T-helper 1 cell treated with Interleukin-12 subunit alpha and Interleukin-12 subunit beta and Interleukin-4 antibody, amounts not matched to agents 30 μg/mL and 1 μg/mL, for 36 hours (primary cell): ENCODE measurements at regions not wholly inside any gene's neighbourhood (a gene's known extent, or its start where the extent isn't known, plus 50 kb on each side); places are given as distances from the start of the nearest gene placed in this dataset.
A peak's percentile ranks its signal among the peaks of the same experiment; 100 is the strongest.
"Not testable (repeated sequence)": the region's sequence is repeated elsewhere in the genome, so short reads cannot be mapped to it uniquely, and the experiment has no call there.

Experiments
- H3K27ac Mint-ChIP-seq: one replicate; pipeline ENCODE4 v1.8.0; 2021; ENCODE audit warnings: mild to moderate bottlenecking, mixed read lengths
- H3K27me3 Mint-ChIP-seq: one replicate; pipeline ENCODE4 v1.8.0; 2021; ENCODE audit warnings: low read depth, mixed read lengths
- H3K36me3 Mint-ChIP-seq: one replicate; pipeline ENCODE4 v1.8.0; 2021; ENCODE audit warnings: low read depth, mixed read lengths
- H3K4me1 Mint-ChIP-seq: one replicate; pipeline ENCODE4 v1.8.0; 2021; ENCODE audit warnings: low read depth, mixed read lengths
- H3K4me3 Mint-ChIP-seq: one replicate; pipeline ENCODE4 v1.8.0; 2021; ENCODE audit warnings: mild to moderate bottlenecking, moderate library complexity, mixed read lengths
- H3K9me3 Mint-ChIP-seq: one replicate; pipeline ENCODE4 v1.8.0; 2021; ENCODE audit warnings: mixed read lengths

DNA sequence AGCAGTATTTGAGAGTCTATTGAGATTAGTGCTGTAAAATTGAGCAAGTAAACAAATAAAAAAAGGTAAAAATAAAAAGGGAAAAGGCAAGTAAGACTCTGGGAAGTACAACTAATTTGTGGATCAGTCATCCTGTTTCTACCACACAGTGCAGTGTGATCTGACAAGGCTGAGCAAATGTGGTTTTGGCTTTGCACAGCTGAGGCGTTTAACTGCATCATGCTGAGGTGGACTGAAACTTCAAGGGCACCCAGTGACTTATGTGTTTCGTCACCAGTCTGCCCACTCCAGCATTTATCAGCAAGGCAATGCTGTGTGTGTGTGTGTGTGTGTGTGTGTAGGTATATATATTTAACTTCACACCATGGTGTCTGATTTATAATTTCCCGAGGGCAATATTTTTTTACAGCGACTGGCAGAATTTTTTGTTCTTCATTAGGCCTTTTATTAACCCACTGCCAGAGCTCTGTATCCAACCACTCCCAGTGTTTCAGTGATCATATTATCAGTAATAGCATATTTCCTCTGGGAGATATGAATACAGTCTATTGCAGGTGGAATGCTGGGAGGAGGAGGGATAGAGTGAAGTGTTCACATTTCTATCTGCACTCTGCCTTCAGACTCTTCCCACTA lies 131.5 kb upstream of the SATB1 start:
- Mint-ChIP-seq H3K27me3 (no peaks in the 10 kb centered on the region), H3K4me1 (peaks cover 50% of the 10 kb centered on the region), H3K4me3 (peak overlapping the region; percentile 3), H3K9me3 (peaks cover 13% of the 10 kb centered on the region), H3K36me3 (peaks cover 29% of the 10 kb centered on the region), H3K27ac (peak overlapping the region; percentile 77)

DNA sequence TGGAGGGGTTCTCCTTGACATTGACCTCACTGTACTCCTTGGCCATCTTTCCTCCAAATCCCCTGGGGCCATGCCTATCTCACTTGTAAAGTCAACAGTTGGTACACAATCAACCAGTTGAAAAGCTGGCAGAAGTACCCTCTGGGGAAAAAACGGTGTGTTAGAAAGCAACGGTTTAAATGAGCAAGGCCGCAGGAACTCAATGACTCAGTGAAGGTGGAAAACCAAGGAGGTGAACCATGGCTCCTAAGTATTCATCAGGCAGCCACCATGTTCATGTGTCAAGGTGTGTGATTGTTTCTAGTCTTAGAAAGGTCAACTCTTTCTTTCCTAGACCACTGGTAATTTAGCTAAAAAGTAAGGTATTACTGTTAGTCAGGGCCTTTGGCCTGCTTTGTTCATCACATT lies 130.9 kb upstream of the SATB1 start:
- H3K27ac Mint-ChIP-seq = peak overlapping the region; percentile 77
- peaks cover 50% of the 10 kb centered on the region for H3K4me1 Mint-ChIP-seq
- H3K27me3 Mint-ChIP-seq = no peaks in the 10 kb centered on the region
- no peak overlapping the region for H3K4me3 Mint-ChIP-seq
- H3K9me3 Mint-ChIP-seq = peaks cover 13% of the 10 kb centered on the region
- peaks cover 29% of the 10 kb centered on the region for H3K36me3 Mint-ChIP-seq

DNA sequence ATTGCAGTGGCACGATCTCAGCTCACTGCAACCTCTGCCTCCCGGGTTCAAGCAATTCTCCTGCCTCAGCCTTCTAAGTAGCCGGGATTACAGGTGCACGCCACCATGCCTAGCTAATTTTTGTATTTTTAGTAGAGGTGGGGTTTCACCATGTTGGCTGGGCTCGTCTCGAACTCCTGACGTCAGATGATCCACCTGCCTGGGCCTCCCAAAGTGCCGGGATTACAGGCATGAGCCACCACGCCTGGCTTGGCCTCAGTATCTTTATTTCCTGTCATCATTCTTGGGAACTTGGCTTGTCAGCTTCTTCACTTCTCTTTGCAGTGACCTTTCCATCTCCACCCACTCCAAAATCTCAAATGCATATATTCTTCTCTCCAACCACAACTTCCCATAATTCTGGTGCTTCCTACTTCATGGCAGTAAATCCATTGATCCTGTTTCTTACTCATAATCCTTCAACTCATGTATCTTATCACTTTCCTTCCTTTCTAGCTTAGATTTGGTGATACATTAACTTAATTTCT lies 127.5 kb upstream of the SATB1 start:
- peaks cover 19% of the 10 kb centered on the region for H3K4me1 Mint-ChIP-seq
- peaks cover 13% of the 10 kb centered on the region for H3K9me3 Mint-ChIP-seq
- not testable (repeated sequence) for H3K4me3 Mint-ChIP-seq, H3K27me3 Mint-ChIP-seq, H3K27ac Mint-ChIP-seq
- H3K36me3 Mint-ChIP-seq = peaks cover 13% of the 10 kb centered on the region

GRCh38 chr3:18546632-18547031 lies 121.5 kb upstream of the SATB1 start:
- H3K27ac Mint-ChIP-seq = no peak overlapping the region
- H3K36me3 Mint-ChIP-seq = peaks cover 18% of the 10 kb centered on the region
- no peaks in the 10 kb centered on the region for H3K27me3 Mint-ChIP-seq
- H3K4me1 Mint-ChIP-seq = peaks cover 2% of the 10 kb centered on the region
- H3K9me3 Mint-ChIP-seq = peaks cover 30% of the 10 kb centered on the region
- no peak overlapping the region for H3K4me3 Mint-ChIP-seq

DNA sequence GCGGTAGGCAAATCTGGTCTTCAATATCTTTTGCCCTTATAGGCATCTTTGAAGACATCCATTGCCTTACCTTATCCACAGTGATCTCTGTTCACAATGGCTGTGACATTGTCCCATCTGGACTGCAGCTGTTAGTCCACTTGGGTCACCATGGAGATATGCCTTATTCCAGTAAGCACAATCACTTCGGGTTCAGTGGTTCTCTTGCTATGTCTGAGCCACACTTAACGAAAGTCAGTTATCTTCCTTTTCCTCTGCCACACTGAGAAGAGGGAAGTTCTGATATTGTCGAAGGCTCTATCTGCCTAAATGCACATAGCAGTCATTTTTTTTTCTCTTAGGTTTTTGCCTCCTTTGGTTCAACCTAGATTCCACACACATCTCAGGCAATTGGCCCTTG lies 119.0 kb upstream of the SATB1 start:
- H3K36me3 Mint-ChIP-seq = peaks cover 21% of the 10 kb centered on the region
- H3K4me3 Mint-ChIP-seq = no peak overlapping the region
- H3K27ac Mint-ChIP-seq = no peak overlapping the region
- no peaks in the 10 kb centered on the region for H3K27me3 Mint-ChIP-seq
- H3K9me3 Mint-ChIP-seq = peaks cover 31% of the 10 kb centered on the region
- peaks cover 2% of the 10 kb centered on the region for H3K4me1 Mint-ChIP-seq

- Mint-ChIP-seq H3K27ac (no peak overlapping the region), H3K4me3 (no peak overlapping the region)
Measured at GRCh38 chr3:18538463-18539230, 113.5 kb upstream of the SATB1 start.

DNA sequence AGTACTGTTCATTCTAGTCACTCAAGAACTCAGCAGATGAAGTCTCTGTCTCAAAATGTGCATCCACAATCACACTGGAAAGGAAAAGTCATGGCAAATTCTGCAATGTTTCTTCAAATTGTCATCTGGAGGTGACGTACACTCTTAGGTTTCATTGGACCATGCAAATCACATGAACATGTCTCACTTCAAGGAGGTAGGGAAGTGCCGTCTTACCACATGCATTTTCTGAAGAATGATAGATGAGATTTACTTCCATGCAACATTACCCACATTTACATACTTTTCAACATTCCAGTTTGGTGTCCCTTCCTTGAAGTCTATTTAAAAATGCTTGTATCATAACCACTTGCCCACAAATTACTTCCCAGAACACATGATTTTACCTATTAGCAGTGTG lies 107.9 kb upstream of the SATB1 start:
- no peak overlapping the region for H3K4me3 Mint-ChIP-seq
- H3K36me3 Mint-ChIP-seq = peaks cover 33% of the 10 kb centered on the region
- H3K9me3 Mint-ChIP-seq = no peaks in the 10 kb centered on the region
- H3K27me3 Mint-ChIP-seq = no peaks in the 10 kb centered on the region
- no peak overlapping the region for H3K27ac Mint-ChIP-seq
- H3K4me1 Mint-ChIP-seq = peaks cover 14% of the 10 kb centered on the region

More at GRCh38 chr3:18538463-18539230, 113.5 kb upstream of the SATB1 start:
- Mint-ChIP-seq H3K4me1 (no peaks in the 10 kb centered on the region), H3K9me3 (peaks cover 15% of the 10 kb centered on the region), H3K36me3 (peaks cover 14% of the 10 kb centered on the region), H3K27me3 (no peaks in the 10 kb centered on the region)

DNA sequence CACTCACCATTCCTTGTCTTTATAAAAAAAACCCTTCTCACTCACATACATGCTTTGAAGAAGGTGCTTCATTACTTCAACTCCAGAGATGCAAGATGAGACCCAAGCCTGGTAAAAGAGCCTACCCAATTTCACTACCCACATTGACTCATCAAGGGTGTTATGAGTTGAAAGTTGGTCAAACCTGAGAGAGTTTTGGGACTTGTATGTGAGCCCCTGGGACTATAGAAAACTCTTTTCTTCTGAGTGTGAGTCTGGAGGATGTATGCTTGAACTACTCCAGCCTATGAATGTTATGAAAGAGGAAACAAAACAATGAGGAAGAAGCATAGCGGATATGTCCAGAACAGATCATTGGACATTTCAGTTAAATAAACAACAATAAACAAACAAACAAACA lies 106.5 kb upstream of the SATB1 start:
- Mint-ChIP-seq H3K36me3 (peaks cover 38% of the 10 kb centered on the region), H3K27me3 (no peaks in the 10 kb centered on the region)

DNA sequence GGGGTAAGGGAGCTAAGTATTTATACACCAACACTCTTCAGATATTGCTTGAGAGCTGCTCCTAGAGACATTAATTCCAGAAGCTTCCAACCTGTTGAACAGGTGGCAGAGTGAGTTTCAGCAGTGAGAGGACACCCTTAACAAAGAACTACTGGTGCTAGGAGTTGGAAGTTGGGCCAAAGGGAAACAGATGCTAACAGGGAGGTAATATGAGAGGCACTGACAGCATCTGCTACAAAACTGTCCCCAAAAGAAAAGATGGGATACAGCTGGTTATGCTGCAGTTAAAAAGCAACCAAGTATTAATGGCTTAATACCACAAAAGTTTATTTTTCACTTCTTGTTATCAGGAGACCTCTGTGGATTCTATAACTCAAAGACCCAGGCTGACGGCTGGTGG lies 104.5 kb upstream of the SATB1 start:
- peaks cover 21% of the 10 kb centered on the region for H3K4me1 Mint-ChIP-seq
- H3K9me3 Mint-ChIP-seq = peaks cover 27% of the 10 kb centered on the region
- H3K27ac Mint-ChIP-seq = no peak overlapping the region
- peaks cover 57% of the 10 kb centered on the region for H3K36me3 Mint-ChIP-seq
- H3K27me3 Mint-ChIP-seq = no peaks in the 10 kb centered on the region
- no peak overlapping the region for H3K4me3 Mint-ChIP-seq

More for the DNA sequence above, 106.5 kb upstream of the SATB1 start:
- H3K4me3 Mint-ChIP-seq = no peak overlapping the region
- peaks cover 19% of the 10 kb centered on the region for H3K4me1 Mint-ChIP-seq
- H3K27ac Mint-ChIP-seq = no peak overlapping the region
- peaks cover 7% of the 10 kb centered on the region for H3K9me3 Mint-ChIP-seq

DNA sequence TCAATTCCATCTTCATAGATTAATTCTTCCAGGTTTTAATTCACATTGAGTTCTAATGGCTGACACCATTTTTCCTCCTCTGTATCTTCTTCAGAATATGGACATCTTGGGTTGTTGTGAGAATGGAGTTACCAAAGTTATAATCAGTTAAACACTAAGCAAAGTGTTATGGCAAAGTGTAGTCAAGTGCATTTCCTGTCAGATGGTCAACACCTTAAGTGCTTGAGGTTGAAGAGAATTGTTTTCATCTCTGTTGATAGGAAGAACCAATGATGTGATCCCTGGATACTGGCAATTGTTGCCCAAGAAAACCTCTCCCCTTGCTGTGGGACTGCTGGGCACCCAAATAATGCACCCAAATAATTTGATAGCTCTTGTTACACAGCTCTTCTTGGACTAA lies 102.6 kb upstream of the SATB1 start:
- Mint-ChIP-seq H3K4me3 (no peak overlapping the region), H3K4me1 (peaks cover 16% of the 10 kb centered on the region), H3K36me3 (peaks cover 70% of the 10 kb centered on the region), H3K27me3 (no peaks in the 10 kb centered on the region), H3K9me3 (peaks cover 41% of the 10 kb centered on the region), H3K27ac (peak overlapping the region; percentile 68)

- Mint-ChIP-seq H3K9me3 (peaks cover 41% of the 10 kb centered on the region), H3K4me1 (peaks cover 13% of the 10 kb centered on the region), H3K27me3 (no peaks in the 10 kb centered on the region), H3K36me3 (peaks cover 69% of the 10 kb centered on the region), H3K27ac (no peak overlapping the region), H3K4me3 (no peak overlapping the region)
Measured at GRCh38 chr3:18526667-18527066, 101.5 kb upstream of the SATB1 start.

GRCh38 chr3:18516170-18516569 lies 91.0 kb upstream of the SATB1 start:
- not testable (repeated sequence) for H3K27me3 Mint-ChIP-seq, H3K4me3 Mint-ChIP-seq, H3K27ac Mint-ChIP-seq
- Mint-ChIP-seq H3K4me1 (peaks cover 16% of the 10 kb centered on the region), H3K36me3 (peaks cover 24% of the 10 kb centered on the region), H3K9me3 (peaks cover 15% of the 10 kb centered on the region)

DNA sequence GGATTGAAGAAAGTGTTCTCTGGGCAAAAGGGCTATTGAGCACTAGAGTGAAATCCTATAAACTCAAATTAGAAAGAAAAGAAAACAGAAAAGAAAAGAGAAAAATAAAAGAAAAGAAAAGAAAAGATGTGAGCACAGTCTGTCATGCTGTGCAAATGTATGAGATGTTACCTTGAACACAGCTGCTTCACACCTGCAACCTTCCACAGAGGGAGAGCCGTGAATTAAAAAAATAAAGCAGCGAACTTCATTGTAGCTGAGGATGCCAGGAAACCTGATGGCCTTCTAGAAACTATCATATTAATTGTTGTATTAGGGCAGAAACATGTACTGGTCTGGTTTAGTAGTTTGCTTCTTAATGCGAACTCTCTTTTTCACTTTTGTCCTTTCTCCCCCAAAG lies 88.0 kb upstream of the SATB1 start:
- Mint-ChIP-seq H3K36me3 (peaks cover 36% of the 10 kb centered on the region), H3K4me1 (peaks cover 21% of the 10 kb centered on the region), H3K4me3 (no peak overlapping the region), H3K9me3 (peaks cover 15% of the 10 kb centered on the region), H3K27me3 (no peaks in the 10 kb centered on the region), H3K27ac (no peak overlapping the region)

GRCh38 chr3:18512007-18512406 lies 86.9 kb upstream of the SATB1 start:
- Mint-ChIP-seq H3K4me1 (peaks cover 21% of the 10 kb centered on the region), H3K27ac (no peak overlapping the region), H3K9me3 (peaks cover 15% of the 10 kb centered on the region), H3K4me3 (no peak overlapping the region), H3K36me3 (peaks cover 36% of the 10 kb centered on the region), H3K27me3 (no peaks in the 10 kb centered on the region)

DNA sequence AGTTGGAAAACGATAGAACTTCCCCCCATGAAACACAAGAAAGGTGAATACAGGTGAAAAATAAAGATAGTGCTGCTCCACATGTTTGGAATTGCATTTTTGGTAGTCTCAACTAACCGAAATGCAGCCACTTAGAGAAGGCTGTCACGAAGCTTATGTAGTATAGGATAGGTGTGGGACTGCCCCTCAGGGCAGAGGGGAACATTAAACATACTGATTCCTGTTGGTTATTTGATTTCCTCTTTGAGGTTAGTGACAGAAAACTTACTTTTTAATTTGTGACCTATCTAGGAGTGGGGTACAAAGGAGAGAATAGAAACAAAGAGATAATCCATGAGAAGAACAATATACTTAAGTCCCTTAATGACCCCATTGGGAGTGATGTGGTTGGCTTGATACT lies 85.8 kb upstream of the SATB1 start:
- Mint-ChIP-seq H3K4me1 (peaks cover 21% of the 10 kb centered on the region), H3K36me3 (peaks cover 42% of the 10 kb centered on the region), H3K27ac (no peak overlapping the region), H3K9me3 (peaks cover 15% of the 10 kb centered on the region), H3K4me3 (no peak overlapping the region), H3K27me3 (no peaks in the 10 kb centered on the region)
